ENCODE measurements at regions not wholly inside any gene's neighbourhood (a gene's known extent, or its start where the extent isn't known, plus 50 kb on each side); places are given as distances from the start of the nearest gene placed in this dataset.
A peak's percentile ranks its signal among the peaks of the same experiment; 100 is the strongest.

GRCh38 chr10:90674928-90675327 is 182.9 kb downstream of the HTR7 start:
- H3K27me3 ChIP-seq = no peaks in the 10 kb centered on the region
- peak overlapping the region in 1 of 2 donors; percentile 13 for H3K4me3 ChIP-seq
- DNase-seq (ENCODE audit: low spot score in 2 of 2) = peak in 1 of 2 donors; percentile 80
- TF ChIP-seq CTCF (IDR thresholded peaks at IDR 0.05) = no peak
- H3K4me1 ChIP-seq = peaks cover 0 to 3% of the 10 kb centered on the region in 2 donors
- intact Hi-C loops (cut with DNase I) = no loop called here
- H3K27ac ChIP-seq = peak overlapping the region in 1 of 2 donors; percentile 21
- H3K36me3 ChIP-seq = no peaks in the 10 kb centered on the region
- H3K9me3 ChIP-seq = no peaks in the 10 kb centered on the region

GRCh38 chr10:90675621-90676020 is 182.2 kb downstream of the HTR7 start:
- no peaks in the 10 kb centered on the region for H3K27me3 ChIP-seq
- DNase-seq (ENCODE audit: low spot score in 2 of 2) = no peak
- no peaks in the 10 kb centered on the region for H3K36me3 ChIP-seq
- H3K27ac ChIP-seq = no peak overlapping the region
- intact Hi-C loops (cut with DNase I) = no loop called here
- no peaks in the 10 kb centered on the region for H3K9me3 ChIP-seq
- peaks cover 0 to 3% of the 10 kb centered on the region in 2 donors for H3K4me1 ChIP-seq
- TF ChIP-seq CTCF (IDR thresholded peaks at IDR 0.05) = no peak
- no peak overlapping the region for H3K4me3 ChIP-seq
